ENCODE measurements at regions not wholly inside any gene's neighbourhood (a gene's known extent, or its start where the extent isn't known, plus 50 kb on each side); places are given as distances from the start of the nearest gene placed in this dataset.
"Not testable (repeated sequence)": the region's sequence is repeated elsewhere in the genome, so short reads cannot be mapped to it uniquely, and the experiment has no call there.

- no peak for DNase-seq
These were observed 345.9 kb upstream of the ZNF32 start for GRCh38 chr10:43994539-43994938.

DNA sequence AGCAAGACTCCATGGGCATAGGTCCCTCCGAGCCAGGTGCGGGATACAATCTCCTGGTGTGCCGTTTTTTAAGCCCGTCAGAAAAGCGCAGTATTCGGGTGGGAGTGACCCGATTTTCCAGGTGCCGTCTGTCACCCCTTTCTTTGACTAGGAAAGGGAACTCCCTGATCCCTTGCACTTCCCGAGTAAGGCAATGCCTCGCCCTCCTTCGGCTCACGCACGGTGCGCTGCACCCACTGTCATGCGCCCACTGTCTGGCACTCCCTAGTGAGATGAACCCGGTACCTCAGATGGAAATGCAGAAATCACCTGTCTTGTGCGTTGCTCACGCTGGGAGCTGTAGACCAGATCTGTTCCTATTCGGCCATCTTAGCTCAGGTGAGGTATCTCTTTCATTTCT is 344.1 kb upstream of the ZNF32 start:
- DNase-seq, result not testable (repeated sequence)

DNA sequence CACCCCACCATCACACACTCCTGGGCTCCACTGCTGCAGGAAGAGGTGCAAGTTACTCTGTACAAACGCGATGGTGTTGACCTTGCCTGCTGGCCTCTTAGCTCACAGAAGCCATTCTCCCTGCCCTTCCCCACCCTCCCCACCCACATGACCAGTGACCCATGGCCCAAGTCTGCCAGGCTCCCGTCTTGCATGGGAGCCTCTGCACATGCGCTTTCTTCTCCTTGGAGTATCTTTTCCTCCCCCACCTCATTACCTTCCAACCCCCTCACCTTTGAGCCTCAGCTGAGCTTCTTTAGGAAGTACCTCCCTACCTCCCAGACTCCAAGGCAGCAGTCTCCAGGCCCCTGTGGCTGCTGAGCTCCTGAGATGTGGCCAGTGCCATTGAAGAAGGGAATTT is 337.7 kb upstream of the ZNF32 start:
- no peak for DNase-seq

DNA sequence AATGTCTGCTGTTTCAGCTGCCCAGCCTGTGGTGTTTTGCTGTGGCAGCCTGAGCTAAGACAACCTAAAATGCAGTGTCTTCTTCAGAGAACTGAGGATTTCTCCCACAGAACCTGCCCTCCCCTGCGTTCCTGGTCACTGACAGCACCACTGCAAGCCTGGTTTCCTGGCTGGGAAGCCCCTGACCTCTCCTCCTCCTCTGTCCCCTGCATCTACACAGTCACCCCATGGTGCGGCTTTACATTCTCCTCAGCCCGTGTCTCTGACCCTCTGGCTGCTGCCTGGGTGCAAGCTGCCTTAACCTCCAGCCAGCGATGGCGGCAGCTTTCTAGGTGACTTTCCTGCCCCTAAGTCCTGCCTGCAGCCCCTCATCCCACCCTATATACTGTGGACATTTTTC is 337.3 kb upstream of the ZNF32 start:
- DNase-seq, result no peak

DNA sequence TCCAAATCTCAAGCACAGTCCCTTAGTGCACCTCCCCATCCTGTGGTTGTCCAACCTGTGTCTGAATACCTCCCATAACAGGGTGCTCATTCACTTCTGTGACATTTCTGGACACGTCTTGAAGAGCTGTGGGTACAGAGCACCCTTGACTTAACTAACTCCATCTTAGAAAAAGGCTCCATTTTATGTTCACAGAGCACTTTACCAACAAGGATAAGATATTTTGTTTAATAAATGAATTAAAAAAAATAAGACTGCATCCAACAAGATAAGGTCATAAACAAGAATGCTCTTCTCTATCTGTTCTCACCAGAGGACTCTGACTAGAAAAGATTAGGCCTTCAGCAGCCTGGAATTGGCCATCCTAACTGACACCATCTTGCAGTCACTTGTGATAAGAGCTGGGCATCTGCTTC is 335.2 kb upstream of the ZNF32 start:
- no peak for DNase-seq

DNA sequence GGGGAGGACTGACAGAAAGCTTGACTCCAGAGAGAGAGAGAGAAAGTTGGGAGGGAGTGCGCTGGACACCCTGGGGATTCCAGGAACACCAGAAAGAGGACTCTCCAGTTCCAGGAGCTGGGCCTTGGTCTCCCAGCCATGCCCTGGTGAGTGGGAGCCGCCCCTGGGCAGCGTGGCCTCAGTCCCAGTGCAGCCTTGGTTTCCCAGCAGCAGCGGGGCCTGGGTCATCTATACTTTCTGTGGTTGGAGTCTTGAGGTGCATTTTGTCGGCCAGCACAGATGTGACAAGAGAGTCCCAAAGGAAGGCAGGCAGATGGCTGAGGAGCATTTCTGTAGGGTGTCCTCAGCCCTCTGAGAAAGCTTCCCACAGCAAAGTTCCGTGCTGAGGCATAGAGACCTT is 334.7 kb upstream of the ZNF32 start:
- no peak for DNase-seq

DNA sequence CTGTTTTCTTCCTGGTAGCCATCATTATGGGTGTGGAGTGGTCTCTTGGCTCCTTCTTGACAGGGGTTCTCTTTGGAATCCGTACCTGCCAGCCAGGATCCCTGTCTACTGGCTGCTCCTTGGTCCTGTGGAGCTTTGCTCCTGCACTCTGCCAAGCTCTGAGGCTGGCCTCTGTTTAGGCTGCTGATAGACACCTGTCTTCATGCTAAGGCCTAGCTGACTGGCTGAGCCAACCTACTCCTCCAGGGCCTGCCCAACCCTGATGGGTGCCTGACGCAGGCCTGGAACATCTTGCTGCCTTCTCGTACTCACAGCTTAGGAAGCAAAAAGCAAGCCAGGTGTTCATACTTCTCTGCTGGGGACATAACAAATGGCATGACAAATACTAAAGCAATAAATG is 333.6 kb upstream of the ZNF32 start:
- DNase-seq, result no peak

- no peak for DNase-seq
These were observed 333.0 kb upstream of the ZNF32 start for GRCh38 chr10:43981696-43982095.

DNA sequence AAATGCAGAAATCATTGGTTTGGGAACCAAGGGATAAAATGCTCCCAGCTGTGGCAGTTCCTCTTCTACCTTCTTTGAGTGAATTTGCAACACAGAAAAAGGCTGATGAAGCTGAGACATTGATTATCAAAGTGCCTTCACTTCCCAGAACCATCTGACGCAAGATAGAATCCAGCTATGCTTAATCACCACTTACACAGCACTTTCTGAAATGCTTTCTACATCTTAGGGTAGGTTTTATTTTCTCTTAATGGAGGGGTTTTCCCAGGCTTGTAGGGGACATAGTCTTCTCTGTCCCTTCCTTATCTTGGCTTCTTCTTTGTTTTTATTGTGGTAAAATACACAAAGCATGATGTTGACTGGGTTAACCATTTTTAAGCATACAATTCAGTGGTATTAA is 332.6 kb upstream of the ZNF32 start:
- no peak for DNase-seq

DNA sequence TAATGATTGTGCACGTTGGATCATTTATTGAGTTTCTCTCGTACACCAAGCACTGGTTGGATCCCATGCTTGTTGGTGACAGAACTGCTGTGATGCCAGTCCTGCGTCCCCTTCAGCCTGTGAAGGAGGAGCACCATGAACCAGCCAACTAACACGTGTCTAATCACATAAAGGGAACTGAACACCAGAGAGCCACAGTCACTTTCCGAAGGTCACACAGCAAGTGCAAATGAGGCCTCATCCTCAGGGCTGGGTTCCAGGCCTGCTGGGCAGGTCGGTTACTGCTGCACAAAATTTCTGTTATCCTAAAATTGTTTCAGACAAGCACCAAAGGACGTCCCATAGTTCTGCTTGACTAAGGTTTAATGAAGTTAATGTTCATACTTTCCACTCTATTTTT is 332.0 kb upstream of the ZNF32 start:
- no peak for DNase-seq

- no peak for DNase-seq
These were observed 331.6 kb upstream of the ZNF32 start for GRCh38 chr10:43980313-43980712.

- no peak for DNase-seq
These were observed 330.9 kb upstream of the ZNF32 start for GRCh38 chr10:43979551-43979950.

DNA sequence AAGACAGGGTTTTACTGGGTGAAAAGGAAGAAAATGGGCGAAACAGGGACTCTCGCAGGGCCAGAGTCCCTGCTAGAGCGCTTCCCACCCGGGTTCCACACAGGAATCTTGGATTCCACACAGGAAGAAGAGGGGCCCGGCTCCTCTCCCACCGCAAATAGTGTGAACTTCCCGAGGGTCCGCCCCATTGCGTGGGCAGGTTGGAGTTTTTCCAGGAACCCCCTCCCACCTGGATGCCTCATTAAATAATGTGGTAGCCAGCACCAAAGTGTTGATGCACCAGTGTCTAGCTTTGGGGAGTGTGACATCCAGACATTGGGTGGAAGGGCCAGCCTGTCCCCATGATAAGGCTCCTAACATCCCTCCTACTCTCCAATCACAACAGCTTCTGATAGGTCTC is 330.3 kb upstream of the ZNF32 start:
- no peak for DNase-seq

GRCh38 chr10:43978091-43978490 is 329.4 kb upstream of the ZNF32 start:
- no peak for DNase-seq

- DNase-seq, result no peak
These were observed 327.6 kb upstream of the ZNF32 start for GRCh38 chr10:43976292-43976691.

DNA sequence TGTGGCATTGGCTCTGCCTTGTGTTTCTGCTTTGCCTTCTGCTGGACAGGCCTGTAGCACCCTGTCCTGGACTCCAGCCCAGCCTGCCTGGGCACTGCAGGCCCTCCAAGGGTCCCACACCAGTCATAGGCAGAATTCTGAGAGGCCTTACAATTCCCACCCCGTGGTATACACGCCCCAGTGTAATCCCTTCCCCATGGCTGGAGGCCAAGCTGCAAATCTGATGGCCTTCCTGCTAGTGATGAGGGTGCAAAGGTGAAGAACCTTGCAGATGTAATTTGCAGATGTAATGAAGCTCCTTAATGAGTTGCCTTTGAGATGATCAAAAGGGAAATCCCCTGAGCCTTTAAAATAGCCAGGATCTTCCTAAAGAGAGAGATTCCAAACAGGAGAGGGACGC is 325.1 kb upstream of the ZNF32 start:
- no peak for DNase-seq

DNA sequence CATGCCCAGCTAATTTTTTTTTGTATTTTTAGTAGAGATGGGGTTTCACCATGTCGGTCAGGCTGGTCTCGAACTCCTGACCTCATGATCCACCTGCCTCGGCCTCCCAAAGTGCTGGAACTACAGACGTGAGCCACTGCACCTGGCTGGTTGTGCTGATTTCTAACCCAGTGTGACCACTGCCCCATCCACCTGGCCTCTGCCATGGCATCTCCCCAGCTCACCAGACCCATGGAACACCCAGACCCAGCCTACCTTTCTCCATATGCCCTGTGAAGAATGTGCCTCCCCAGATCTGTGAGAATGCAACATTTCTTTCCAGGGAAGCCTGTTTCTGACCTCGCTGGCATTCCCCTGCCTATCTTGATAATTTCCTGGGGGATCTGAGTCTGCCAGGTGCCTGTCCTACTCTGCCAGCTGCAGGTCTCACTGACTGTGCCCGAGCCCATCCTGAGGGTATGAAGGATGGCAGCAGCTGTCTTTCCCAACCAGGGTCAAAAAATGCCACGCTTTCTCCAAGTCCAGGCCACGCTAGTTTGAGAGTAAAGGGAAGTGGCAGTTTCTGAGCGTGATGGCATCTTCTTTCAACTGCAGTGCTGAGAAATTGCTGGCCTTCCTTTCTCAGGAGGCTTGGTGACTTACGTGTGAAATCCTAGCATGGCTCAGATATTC is 324.4 kb upstream of the ZNF32 start:
- no peak for DNase-seq

DNA sequence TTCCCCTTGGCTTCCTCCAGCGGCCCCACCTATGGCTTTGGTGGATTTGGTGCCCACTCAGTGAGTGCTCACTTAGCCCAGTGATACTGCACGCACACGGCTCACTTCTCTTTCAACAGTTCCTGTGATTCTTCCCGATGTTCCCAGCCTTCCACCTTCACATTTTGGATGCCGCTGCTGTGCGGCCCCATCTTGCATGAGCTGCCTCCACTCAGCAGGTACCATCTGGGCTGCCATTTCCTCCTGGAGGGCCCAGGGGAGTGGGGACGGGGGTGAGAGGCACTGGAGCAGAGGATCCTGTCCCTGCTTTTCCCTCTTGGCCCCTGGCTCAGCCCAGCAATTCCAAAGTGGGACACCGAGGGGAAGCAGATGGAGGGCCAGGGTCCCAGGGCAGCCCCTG is 323.3 kb upstream of the ZNF32 start:
- DNase-seq, result no peak

- no peak for DNase-seq
These were observed 322.6 kb upstream of the ZNF32 start for GRCh38 chr10:43971306-43971705.

DNA sequence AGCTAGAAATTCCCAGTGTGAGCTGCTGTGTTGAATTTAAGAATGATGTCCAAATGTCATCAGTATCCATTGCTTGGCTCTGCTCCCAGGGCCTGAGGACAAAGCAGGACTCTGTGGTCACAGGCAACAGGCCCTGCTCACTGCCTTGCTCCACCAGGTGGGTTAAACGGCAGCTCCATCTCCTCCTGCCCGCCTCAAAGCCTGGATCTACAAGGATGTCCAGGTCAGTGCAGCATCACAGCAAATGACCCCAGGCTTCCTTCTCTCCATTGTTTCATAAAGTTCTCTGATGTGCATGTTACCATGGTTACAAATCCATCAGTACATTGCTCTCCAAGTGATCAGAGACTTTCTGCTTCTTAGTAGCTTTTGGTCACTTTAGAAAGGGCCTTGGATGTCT is 322.0 kb upstream of the ZNF32 start:
- DNase-seq, result no peak

DNA sequence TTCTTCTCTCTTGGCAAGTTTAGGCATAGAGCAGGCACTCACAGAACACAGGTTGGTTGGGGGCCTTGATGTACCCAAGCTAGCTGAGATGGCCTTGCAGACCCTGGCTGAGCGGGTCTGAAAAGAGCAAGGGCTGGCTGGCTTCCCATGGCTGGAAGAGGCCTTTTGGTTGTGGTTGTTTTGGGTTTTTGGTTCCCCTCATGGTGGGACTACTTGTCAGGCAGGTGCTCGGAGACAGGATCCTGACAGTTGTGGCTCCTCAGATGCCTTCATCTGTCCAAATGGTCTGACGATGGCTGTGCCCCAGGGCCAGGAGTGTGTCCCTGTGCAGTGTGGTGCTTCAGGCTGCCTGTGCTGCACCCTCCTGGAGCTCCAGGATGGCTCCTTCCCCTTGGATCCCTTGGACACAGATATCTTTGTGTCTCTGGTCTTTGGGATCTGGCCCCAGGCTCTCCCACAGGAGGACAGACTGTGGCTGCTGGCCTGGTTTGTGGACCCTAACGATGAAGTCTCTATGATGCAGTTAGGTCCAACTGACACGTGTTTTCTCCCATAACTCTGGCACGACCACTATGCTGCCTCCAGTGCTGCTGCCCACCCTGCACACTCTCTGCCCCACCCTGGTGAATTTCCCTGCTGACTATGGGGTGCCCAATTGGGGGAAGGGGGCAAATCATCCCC is 321.5 kb upstream of the ZNF32 start:
- DNase-seq, result no peak

- no peak for DNase-seq
These were observed 320.8 kb upstream of the ZNF32 start for GRCh38 chr10:43969506-43969905.

- DNase-seq, result no peak
These were observed 320.3 kb upstream of the ZNF32 start for GRCh38 chr10:43968961-43969360.

GRCh38 chr10:43968076-43968475 is 319.4 kb upstream of the ZNF32 start:
- DNase-seq, result no peak

DNA sequence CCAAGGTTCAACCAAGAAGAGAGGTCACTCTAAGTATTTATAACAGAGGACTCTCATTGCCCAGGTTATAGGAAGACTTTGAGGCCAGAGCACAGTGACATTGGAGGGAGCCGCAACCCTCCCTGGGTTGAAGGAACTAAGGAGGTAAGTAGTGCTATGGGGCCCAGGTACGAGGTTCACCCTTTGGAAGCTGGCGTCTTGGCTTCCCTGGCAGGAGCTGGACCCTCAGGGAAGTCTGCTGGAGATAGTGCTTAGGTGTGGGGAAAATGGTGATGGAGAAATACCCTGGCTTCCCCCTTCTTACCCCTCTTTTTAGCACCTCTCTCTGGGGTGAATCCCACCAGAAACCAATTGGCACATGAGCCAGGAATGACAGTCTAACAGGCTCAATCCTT is 317.9 kb upstream of the ZNF32 start:
- no peak for DNase-seq

Measured in T-helper 2 cell (primary cell).